MM.1S (cell line): ENCODE measurements at regions not wholly inside any gene's neighbourhood (a gene's known extent, or its start where the extent isn't known, plus 50 kb on each side); places are given as distances from the start of the nearest gene placed in this dataset.

ENCODE experiments used
- DNase-seq: peaks from one replicate; pipeline ENCODE4 v3.0.0-alpha.2; 2015
- H2AFZ ChIP-seq: fragments of 300-600 bp; sonication (generic); 2 replicates; pipeline ENCODE4 v1.6.0; 2016; ENCODE audit warnings: antibody characterized with exemption, low read length
- H3F3A ChIP-seq: fragments of 300-600 bp; sonication (generic); 2 replicates; pipeline ENCODE4 v1.6.1; 2016; ENCODE audit warnings: mild to moderate bottlenecking, antibody characterized with exemption, low read length, moderate library complexity, mixed read lengths; ENCODE audit not compliant: insufficient read depth
- H3K27ac ChIP-seq: fragments of 300-600 bp; sonication (generic); 2 replicates; pipeline ENCODE4 v1.5.1; 2016; ENCODE audit warnings: mild to moderate bottlenecking, low read length
- H3K27me3 ChIP-seq: fragments of 300-600 bp; sonication (generic); replicated peaks from 2 replicates; pipeline ENCODE4 v1.6.0; 2016; ENCODE audit warnings: low read length; ENCODE audit not compliant: insufficient read depth
- H3K36me3 ChIP-seq: fragments of 300-600 bp; sonication (generic); replicated peaks from 2 replicates; pipeline ENCODE4 v1.6.1; 2016; ENCODE audit warnings: mild to moderate bottlenecking, low read length, mixed read lengths; ENCODE audit not compliant: insufficient read depth
- H3K4me1 ChIP-seq: fragments of 300-600 bp; sonication (generic); 2 replicates; pipeline ENCODE4 v1.6.1; 2016; ENCODE audit warnings: low read length, mixed read lengths
- H3K4me2 ChIP-seq: fragments of 300-600 bp; sonication (generic); 2 replicates; pipeline ENCODE4 v1.6.0; 2016; ENCODE audit warnings: low read depth, low read length
- H3K4me3 ChIP-seq: fragments of 300-600 bp; sonication (generic); 2 replicates; pipeline ENCODE4 v1.5.1; 2016; ENCODE audit warnings: low read length, mixed read lengths
- H3K79me2 ChIP-seq: fragments of 300-600 bp; sonication (generic); 2 replicates; pipeline ENCODE4 v1.6.1; 2016; ENCODE audit warnings: mixed run types, low read length, mixed read lengths
- H3K9ac ChIP-seq: fragments of 300-600 bp; sonication (generic); 2 replicates; pipeline ENCODE4 v1.6.1; 2016; ENCODE audit warnings: low read length, mixed read lengths
- H3K9me2 ChIP-seq: fragments of 300-600 bp; sonication (generic); replicated peaks from 2 replicates; pipeline ENCODE4 v1.6.1; 2016; ENCODE audit warnings: mild to moderate bottlenecking, low read length, mixed read lengths; ENCODE audit not compliant: insufficient read depth
- H3K9me3 ChIP-seq: fragments of 300-600 bp; sonication (generic); replicated peaks from 2 replicates; pipeline ENCODE4 v1.6.1; 2016; ENCODE audit warnings: mild to moderate bottlenecking, low read length, mixed read lengths; ENCODE audit not compliant: insufficient read depth
- H4K20me1 ChIP-seq: fragments of 300-600 bp; sonication (generic); 2 replicates; pipeline ENCODE4 v1.6.1; 2016; ENCODE audit warnings: mild to moderate bottlenecking, low read length, moderate library complexity, mixed read lengths; ENCODE audit not compliant: insufficient read depth
- CTCF ChIP-seq: fragments of 300-600 bp; sonication (generic); IDR thresholded peaks from 2 replicates; pipeline ENCODE4 v1.5.1; 2016; ENCODE audit warnings: antibody characterized with exemption, low read length, mixed read lengths
- EZH2 ChIP-seq: fragments of 300-600 bp; sonication (generic); optimal IDR thresholded peaks from 2 replicates; pipeline ENCODE3; 2017; ENCODE audit warnings: low read depth, mild to moderate bottlenecking, antibody characterized with exemption, low read length, mixed read lengths
- EZH2phosphoT487 ChIP-seq: fragments of 300-600 bp; sonication (generic); IDR thresholded peaks from 2 replicates; pipeline ENCODE4 v1.6.1; 2018; ENCODE audit warnings: antibody characterized with exemption, low read length

- H3K27me3 ChIP-seq, result no peaks in the 10 kb centered on the region
- H3K4me3 ChIP-seq, result no peak overlapping the region
- H4K20me1 ChIP-seq, result no peaks in the 10 kb centered on the region
- no peak overlapping the region for H2AFZ ChIP-seq
- no peaks in the 10 kb centered on the region for H3K36me3 ChIP-seq
- H3K27ac ChIP-seq, result no peak overlapping the region
- no peaks in the 10 kb centered on the region for H3K79me2 ChIP-seq
- no peaks in the 10 kb centered on the region for H3K9me2 ChIP-seq
- no peaks in the 10 kb centered on the region for H3K9me3 ChIP-seq
- no peak overlapping the region for H3K9ac ChIP-seq
- TF ChIP-seq CTCF (no peak), EZH2phosphoT487 (no peak), EZH2 (no peak)
- H3K4me2 ChIP-seq, result no peak overlapping the region
- no peak for DNase-seq
- no peaks in the 10 kb centered on the region for H3F3A ChIP-seq
- no peaks in the 10 kb centered on the region for H3K4me1 ChIP-seq
Observed at GRCh38 chr2:5057891-5058351, 634.3 kb upstream of the SOX11 start.

- Histone ChIP-seq H3F3A (no peaks in the 10 kb centered on the region), H3K9me3 (no peaks in the 10 kb centered on the region), H2AFZ (no peak overlapping the region), H3K9ac (no peak overlapping the region), H3K79me2 (no peaks in the 10 kb centered on the region), H3K36me3 (no peaks in the 10 kb centered on the region), H3K27ac (no peak overlapping the region), H3K4me1 (no peaks in the 10 kb centered on the region), H3K27me3 (no peaks in the 10 kb centered on the region), H3K4me2 (no peak overlapping the region), H3K9me2 (no peaks in the 10 kb centered on the region), H3K4me3 (no peak overlapping the region), H4K20me1 (no peaks in the 10 kb centered on the region)
- DNase-seq, result no peak
- no peak for TF ChIP-seq CTCF
- no peak for TF ChIP-seq EZH2
- TF ChIP-seq EZH2phosphoT487, result no peak
Observed at GRCh38 chr2:5060956-5061355, 631.2 kb upstream of the SOX11 start.

GRCh38 chr2:5064687-5065086, 627.5 kb upstream of the SOX11 start:
- Histone ChIP-seq H3K4me3 (no peak overlapping the region), H3K27ac (no peak overlapping the region), H3K4me2 (no peak overlapping the region), H3K9me2 (no peaks in the 10 kb centered on the region), H3K9ac (no peak overlapping the region), H3K79me2 (no peaks in the 10 kb centered on the region), H3K4me1 (no peaks in the 10 kb centered on the region), H3K9me3 (no peaks in the 10 kb centered on the region), H3K27me3 (no peaks in the 10 kb centered on the region), H4K20me1 (no peaks in the 10 kb centered on the region), H3K36me3 (no peaks in the 10 kb centered on the region), H2AFZ (no peak overlapping the region), H3F3A (no peaks in the 10 kb centered on the region)
- TF ChIP-seq EZH2 (no peak), EZH2phosphoT487 (no peak), CTCF (no peak)
- no peak for DNase-seq
